ENCODE measurements at regions not wholly inside any gene's neighbourhood (a gene's known extent, or its start where the extent isn't known, plus 50 kb on each side); places are given as distances from the start of the nearest gene placed in this dataset.

- no peak overlapping the region for H3K27ac ChIP-seq
- no peak overlapping the region for H3K4me3 ChIP-seq
These were observed 466.5 kb downstream of the METTL4 start for GRCh38 chr18:2104620-2105462.

- Histone ChIP-seq H3K27ac (no peak overlapping the region), H3K4me3 (no peak overlapping the region)
These were observed 462.7 kb downstream of the METTL4 start for GRCh38 chr18:2108591-2108990.

- no peak overlapping the region for H3K27ac ChIP-seq
- H3K4me3 ChIP-seq, result no peak overlapping the region
These were observed 459.8 kb downstream of the METTL4 start for GRCh38 chr18:2111456-2111855.

- no peak overlapping the region for H3K4me3 ChIP-seq
- no peak overlapping the region for H3K27ac ChIP-seq
These were observed 458.8 kb downstream of the METTL4 start for GRCh38 chr18:2112435-2113045.

- Histone ChIP-seq H3K27ac (no peak overlapping the region), H3K4me3 (no peak overlapping the region)
These were observed 457.0 kb downstream of the METTL4 start for GRCh38 chr18:2114289-2114688.

- no peak overlapping the region for H3K27ac ChIP-seq
- H3K4me3 ChIP-seq, result no peak overlapping the region
These were observed 456.5 kb downstream of the METTL4 start for GRCh38 chr18:2114765-2115164.

- H3K27ac ChIP-seq, result no peak overlapping the region
These were observed 450.1 kb downstream of the METTL4 start for GRCh38 chr18:2121224-2121623.

GRCh38 chr18:2123077-2123476 lies 448.2 kb downstream of the METTL4 start:
- Histone ChIP-seq H3K4me3 (no peak overlapping the region), H3K27ac (no peak overlapping the region)

More at GRCh38 chr18:2121224-2121623, 450.1 kb downstream of the METTL4 start:
- no peak overlapping the region for H3K4me3 ChIP-seq

GRCh38 chr18:2134364-2134763 lies 436.9 kb downstream of the METTL4 start:
- H3K27ac ChIP-seq, result no peak overlapping the region
- H3K4me3 ChIP-seq, result no peak overlapping the region

- Histone ChIP-seq H3K27ac (no peak overlapping the region), H3K4me3 (no peak overlapping the region)
These were observed 436.0 kb downstream of the METTL4 start for GRCh38 chr18:2135309-2135708.

GRCh38 chr18:2138552-2138951 lies 432.8 kb downstream of the METTL4 start:
- Histone ChIP-seq H3K4me3 (no peak overlapping the region), H3K27ac (no peak overlapping the region)

- Histone ChIP-seq H3K4me3 (no peak overlapping the region), H3K27ac (no peak overlapping the region)
These were observed 431.6 kb downstream of the METTL4 start for GRCh38 chr18:2139691-2140090.

GRCh38 chr18:2143636-2144035 lies 427.7 kb downstream of the METTL4 start:
- H3K4me3 ChIP-seq, result no peak overlapping the region
- H3K27ac ChIP-seq, result no peak overlapping the region

- Histone ChIP-seq H3K27ac (no peak overlapping the region), H3K4me3 (no peak overlapping the region)
These were observed 426.5 kb downstream of the METTL4 start for GRCh38 chr18:2144811-2145210.

- H3K27ac ChIP-seq, result no peak overlapping the region
- H3K4me3 ChIP-seq, result no peak overlapping the region
These were observed 425.2 kb downstream of the METTL4 start for GRCh38 chr18:2146092-2146491.

- H3K4me3 ChIP-seq, result no peak overlapping the region
- H3K27ac ChIP-seq, result no peak overlapping the region
These were observed 424.6 kb downstream of the METTL4 start for GRCh38 chr18:2146754-2147153.

- Histone ChIP-seq H3K27ac (no peak overlapping the region), H3K4me3 (no peak overlapping the region)
These were observed 423.7 kb downstream of the METTL4 start for GRCh38 chr18:2147476-2148230.

- H3K4me3 ChIP-seq, result no peak overlapping the region
- H3K27ac ChIP-seq, result no peak overlapping the region
These were observed 422.5 kb downstream of the METTL4 start for GRCh38 chr18:2148823-2149222.

- Histone ChIP-seq H3K4me3 (no peak overlapping the region), H3K27ac (no peak overlapping the region)
These were observed 420.7 kb downstream of the METTL4 start for GRCh38 chr18:2150566-2150965.

- no peak overlapping the region for H3K27ac ChIP-seq
- no peak overlapping the region for H3K4me3 ChIP-seq
These were observed 417.0 kb downstream of the METTL4 start for GRCh38 chr18:2154278-2154677.

Measured in skin epidermis (tissue), 12 donors.